HEK293T (cell line): ENCODE measurements at regions not wholly inside any gene's neighbourhood (a gene's known extent, or its start where the extent isn't known, plus 50 kb on each side); places are given as distances from the start of the nearest gene placed in this dataset.

Source experiments
- CTCF ChIA-PET: fragments of 350-600 bp; formaldehyde crosslinking; extraction: SDS; loops from one replicate; lab custom pipeline; 2021; ENCODE audit warnings: antibody characterized with exemption, inconsistent platforms; lab: Yijun Ruan, JAX
- POLR2A ChIA-PET: fragments of 350-600 bp; formaldehyde crosslinking; extraction: SDS; loops from one replicate; lab custom pipeline; 2020; ENCODE audit warnings: antibody characterized with exemption, inconsistent platforms; lab: Yijun Ruan, JAX
- DNase-seq: peaks from one replicate; pipeline ENCODE4 v3.0.0; 2012; ENCODE audit warnings: mixed read lengths; ENCODE audit errors: extremely low spot score
- ARNT ChIP-seq: fragments of 450-650 bp; IDR thresholded peaks from 2 replicates; pipeline ENCODE4 v1.6.1; 2017; ENCODE audit warnings: mild to moderate bottlenecking
- BHLHE40 ChIP-seq: fragments of 450-650 bp; IDR thresholded peaks from 2 replicates; pipeline ENCODE4 v1.6.1; 2016; ENCODE audit warnings: mild to moderate bottlenecking, moderate library complexity, borderline replicate concordance
- CTBP1 ChIP-seq: fragments of 450-650 bp; IDR thresholded peaks from 2 replicates; pipeline ENCODE4 v1.6.1; 2016; ENCODE audit warnings: borderline replicate concordance
- ELF4 ChIP-seq: fragments of 450-650 bp; IDR thresholded peaks from 2 replicates; pipeline ENCODE4 v1.6.1; 2017; ENCODE audit warnings: antibody characterized with exemption
- FOXA1 ChIP-seq: fragments of 450-650 bp; IDR thresholded peaks from 2 replicates; pipeline ENCODE4 v1.6.1; 2016; ENCODE audit warnings: mild to moderate bottlenecking
- FOXK2 ChIP-seq: fragments of 450-650 bp; IDR thresholded peaks from 2 replicates; pipeline ENCODE4 v1.6.1; 2016; ENCODE audit warnings: mild to moderate bottlenecking
- FOXM1 ChIP-seq: fragments of 450-650 bp; IDR thresholded peaks from 2 replicates; pipeline ENCODE4 v1.6.1; 2017; ENCODE audit warnings: mild to moderate bottlenecking, borderline replicate concordance
- HDGF ChIP-seq: fragments of 450-650 bp; IDR thresholded peaks from 2 replicates; pipeline ENCODE4 v1.6.1; 2017; ENCODE audit warnings: antibody characterized with exemption, borderline replicate concordance
- L3MBTL2 ChIP-seq: fragments of 450-650 bp; conservative IDR thresholded peaks from 2 replicates; pipeline ENCODE4 v1.6.1; 2016; ENCODE audit warnings: mild to moderate bottlenecking
- LEF1 ChIP-seq: fragments of 450-650 bp; IDR thresholded peaks from 2 replicates; pipeline ENCODE4 v1.6.1; 2017; ENCODE audit warnings: mild to moderate bottlenecking, borderline replicate concordance
- NFRKB ChIP-seq: fragments of 450-650 bp; IDR thresholded peaks from 2 replicates; pipeline ENCODE4 v1.6.1; 2016; ENCODE audit warnings: mild to moderate bottlenecking, moderate library complexity
- SP1 ChIP-seq: fragments of 450-650 bp; IDR thresholded peaks from 2 replicates; pipeline ENCODE4 v1.6.1; 2017
- SUZ12 ChIP-seq: fragments of 450-650 bp; IDR thresholded peaks from 2 replicates; pipeline ENCODE4 v1.6.1; 2016; ENCODE audit warnings: mild to moderate bottlenecking
- TARDBP ChIP-seq: fragments of 450-650 bp; IDR thresholded peaks from 2 replicates; pipeline ENCODE4 v1.6.1; 2016
- ZNF384 ChIP-seq: fragments of 450-650 bp; IDR thresholded peaks from 2 replicates; pipeline ENCODE4 v1.6.1; 2016
- TF ChIP-seq, protein P1 (sequence below): fragments of 450-650 bp; IDR thresholded peaks from 2 replicates; pipeline ENCODE4 v1.6.1; 2016

DNA sequence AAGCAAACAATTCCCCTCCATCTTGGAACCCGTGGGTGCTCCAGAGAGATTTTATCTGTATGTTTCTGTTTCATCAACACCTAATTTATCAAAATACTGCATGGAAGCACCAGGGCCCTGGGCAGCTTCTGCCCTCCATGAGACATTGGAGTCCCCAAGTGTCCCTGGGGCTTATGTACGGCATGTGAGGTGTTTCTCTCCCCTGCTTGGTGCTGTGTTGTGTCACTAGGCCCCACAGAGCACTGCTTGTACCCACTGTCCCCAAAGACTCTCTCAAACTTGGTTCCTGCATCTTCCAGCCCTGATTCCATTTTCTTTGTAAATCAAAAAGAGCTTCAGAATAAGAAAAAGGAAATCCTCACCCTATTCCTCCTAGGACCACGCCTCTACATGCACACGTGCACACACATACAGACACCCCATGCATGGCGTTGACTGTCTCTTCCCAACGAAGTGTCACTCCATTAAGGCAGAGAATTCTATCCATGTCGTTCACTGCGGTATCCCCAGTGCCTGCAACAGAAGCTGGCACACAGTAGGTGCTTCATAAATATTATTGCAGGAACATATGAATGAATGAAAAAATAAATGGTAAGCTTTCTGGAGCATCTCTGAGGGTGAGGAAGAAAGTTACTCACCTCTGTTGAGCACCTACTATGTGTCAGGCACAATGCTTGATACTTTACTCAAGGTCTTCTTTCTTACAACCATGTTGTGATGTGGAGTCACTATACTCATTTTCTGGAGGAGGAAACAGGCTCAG is 191.6 kb downstream of the DICER1 start:
- CTCF ChIA-PET, result no interaction called here
- no peak for DNase-seq
- POLR2A ChIA-PET, result no interaction called here
- no peak for TF ChIP-seq TARDBP
- no peak for TF ChIP-seq FOXK2
- TF ChIP-seq L3MBTL2, result no peak
- no peak for TF ChIP-seq HDGF
- no peak for TF ChIP-seq BHLHE40
- TF ChIP-seq, protein P1, sequence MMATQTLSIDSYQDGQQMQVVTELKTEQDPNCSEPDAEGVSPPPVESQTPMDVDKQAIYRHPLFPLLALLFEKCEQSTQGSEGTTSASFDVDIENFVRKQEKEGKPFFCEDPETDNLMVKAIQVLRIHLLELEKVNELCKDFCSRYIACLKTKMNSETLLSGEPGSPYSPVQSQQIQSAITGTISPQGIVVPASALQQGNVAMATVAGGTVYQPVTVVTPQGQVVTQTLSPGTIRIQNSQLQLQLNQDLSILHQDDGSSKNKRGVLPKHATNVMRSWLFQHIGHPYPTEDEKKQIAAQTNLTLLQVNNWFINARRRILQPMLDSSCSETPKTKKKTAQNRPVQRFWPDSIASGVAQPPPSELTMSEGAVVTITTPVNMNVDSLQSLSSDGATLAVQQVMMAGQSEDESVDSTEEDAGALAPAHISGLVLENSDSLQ, result no peak
- no peak for TF ChIP-seq SUZ12
- TF ChIP-seq FOXM1, result no peak
- TF ChIP-seq LEF1, result no peak
- TF ChIP-seq ARNT, result no peak
- no peak for TF ChIP-seq ZNF384
- no peak for TF ChIP-seq FOXA1
- no peak for TF ChIP-seq ELF4
- TF ChIP-seq SP1, result no peak
- TF ChIP-seq CTBP1, result no peak

DNA sequence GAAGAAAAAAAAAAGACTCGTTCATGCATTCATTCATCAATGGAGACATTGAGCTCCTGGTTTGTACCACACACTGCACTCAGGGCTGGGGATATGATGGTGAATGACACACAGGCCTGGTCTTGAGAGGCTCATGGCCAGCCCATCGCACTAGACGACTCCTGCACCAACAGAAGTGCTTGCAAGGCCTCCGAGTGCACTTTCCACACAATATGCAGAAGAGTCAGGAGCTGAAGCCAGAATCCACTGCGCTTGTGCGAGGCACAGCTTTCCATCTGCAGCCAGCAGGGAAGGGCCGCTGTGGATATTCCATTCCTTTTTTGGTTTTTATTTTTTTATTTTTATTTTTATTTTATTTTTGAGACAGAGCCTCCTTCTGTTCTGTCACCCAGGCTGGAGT is 192.4 kb downstream of the DICER1 start:
- CTCF ChIA-PET, result no interaction called here
- TF ChIP-seq ELF4, result no peak
- no peak for TF ChIP-seq L3MBTL2
- TF ChIP-seq FOXM1, result no peak
- no peak for TF ChIP-seq SUZ12
- no peak for TF ChIP-seq BHLHE40
- no peak for TF ChIP-seq NFRKB
- TF ChIP-seq ARNT, result no peak
- no peak for TF ChIP-seq TARDBP
- no peak for TF ChIP-seq LEF1
- TF ChIP-seq FOXK2, result no peak
- no peak for TF ChIP-seq CTBP1
- no peak for TF ChIP-seq SP1
- TF ChIP-seq, protein P1, result no peak
- TF ChIP-seq ZNF384, result no peak
- no peak for DNase-seq
- POLR2A ChIA-PET, result no interaction called here

DNA sequence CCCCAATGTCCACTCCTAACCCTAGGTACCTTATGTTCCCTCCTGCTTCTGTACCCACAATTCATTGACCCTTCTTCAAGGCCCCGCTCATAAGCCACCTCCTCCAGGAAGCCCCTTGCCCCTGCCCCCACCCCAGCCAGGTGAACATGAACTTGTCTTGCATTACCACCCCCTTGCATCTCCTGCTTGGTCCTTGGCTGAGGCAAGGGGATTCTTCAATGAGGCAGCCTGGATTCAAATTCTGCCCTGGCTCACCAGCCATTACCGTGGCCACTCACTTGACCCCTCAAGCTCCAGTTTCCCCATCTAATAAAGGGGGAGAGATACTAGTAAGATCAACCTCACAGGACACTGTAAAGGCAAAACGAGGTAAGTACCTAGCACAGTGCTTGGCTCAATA is 193.1 kb downstream of the DICER1 start:
- POLR2A ChIA-PET, result no interaction called here
- TF ChIP-seq CTBP1 (no peak), HDGF (no peak), SUZ12 (no peak), TARDBP (no peak), NFRKB (no peak), LEF1 (no peak)
- CTCF ChIA-PET, result no interaction called here
- no peak for DNase-seq

DNA sequence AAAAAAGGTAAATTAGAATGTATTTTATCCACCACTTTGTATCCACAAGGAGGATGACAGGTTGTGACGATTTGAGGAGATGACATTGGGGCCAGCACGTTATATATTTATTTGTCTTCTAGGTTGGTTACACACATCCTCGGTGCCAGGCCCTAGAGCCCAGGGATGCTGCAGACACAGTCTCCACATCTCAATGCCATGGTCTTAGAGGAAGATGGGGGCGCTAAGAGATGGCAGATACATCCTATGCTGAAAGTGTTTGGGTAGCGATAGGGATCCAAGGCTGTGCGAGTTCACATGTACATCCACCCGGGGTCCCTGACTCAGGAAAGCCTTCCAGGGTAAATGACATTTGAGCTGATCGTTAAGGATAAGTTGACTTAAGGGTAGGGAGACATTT is 193.1 kb upstream of the GSC start:
- ChIA-PET CTCF (no interaction called here), POLR2A (no interaction called here)
- no peak for TF ChIP-seq HDGF
- no peak for TF ChIP-seq FOXM1
- TF ChIP-seq NFRKB, result no peak
- no peak for TF ChIP-seq ZNF384
- no peak for TF ChIP-seq SUZ12
- TF ChIP-seq CTBP1, result no peak
- TF ChIP-seq L3MBTL2, result no peak
- TF ChIP-seq FOXA1, result no peak
- TF ChIP-seq SP1, result no peak
- no peak for DNase-seq

DNA sequence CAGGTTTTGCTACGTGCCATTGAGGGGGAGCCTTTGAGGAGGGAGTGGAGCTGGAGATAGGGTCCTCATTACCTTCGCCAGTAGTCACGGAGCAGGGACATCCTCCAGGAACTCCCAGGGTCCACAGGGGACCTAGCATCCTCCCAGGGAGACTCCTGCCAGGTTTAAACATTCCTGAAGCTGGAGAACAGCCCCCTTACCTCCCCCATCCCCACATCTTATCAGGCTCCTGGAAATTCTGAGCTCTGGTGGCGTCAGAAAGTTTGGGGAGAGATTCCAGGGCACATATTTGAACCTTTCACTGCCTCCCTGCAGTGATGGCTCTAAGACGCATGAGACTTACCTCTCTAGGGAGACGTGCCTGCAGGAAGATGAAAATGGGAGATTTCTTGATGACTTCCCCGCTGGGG is 192.3 kb upstream of the GSC start:
- no peak for DNase-seq
- TF ChIP-seq TARDBP, result no peak
- TF ChIP-seq, protein P1, result no peak
- TF ChIP-seq ELF4, result no peak
- no peak for TF ChIP-seq FOXM1
- no peak for TF ChIP-seq ZNF384
- TF ChIP-seq ARNT, result no peak
- TF ChIP-seq SUZ12, result no peak
- TF ChIP-seq NFRKB, result no peak
- no peak for TF ChIP-seq HDGF
- POLR2A ChIA-PET, result no interaction called here
- CTCF ChIA-PET, result no interaction called here

DNA sequence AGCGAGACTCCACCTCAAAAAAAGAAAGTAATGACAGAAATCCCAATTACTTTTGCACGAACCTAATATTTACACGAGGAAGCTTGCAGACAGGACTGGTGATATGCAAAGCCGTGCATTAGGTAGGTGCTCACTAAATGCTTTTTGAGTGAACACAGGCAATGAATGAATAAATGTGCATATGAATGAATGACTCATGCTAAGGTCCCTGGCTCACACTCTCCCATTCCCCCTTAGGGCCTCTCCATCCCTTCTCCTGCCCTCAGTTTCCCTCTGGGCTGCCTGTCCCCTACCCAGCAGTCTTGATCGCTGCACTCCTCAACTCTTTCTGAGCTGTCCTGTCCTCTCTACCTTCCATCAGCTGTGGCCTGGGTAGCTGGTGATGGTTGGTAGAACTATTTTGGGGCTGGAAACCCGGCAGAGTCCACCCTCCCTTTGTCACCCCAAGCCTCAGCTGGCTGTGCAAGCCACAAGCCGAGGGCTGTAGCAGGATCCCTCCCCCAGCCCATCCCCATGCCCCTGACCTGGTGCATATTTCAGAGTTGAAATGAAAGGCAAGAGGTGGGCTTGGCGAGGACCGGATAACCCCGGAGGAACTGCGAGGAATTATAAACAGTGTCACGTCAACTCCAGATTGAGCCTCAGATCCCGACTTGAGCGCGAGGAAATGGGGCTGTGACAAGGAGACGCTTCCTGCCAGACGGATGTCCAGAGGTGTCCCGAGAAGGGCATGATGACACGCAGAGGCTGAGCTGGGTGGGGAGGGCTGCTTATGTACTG is 191.7 kb upstream of the GSC start:
- ChIA-PET CTCF (no interaction called here), POLR2A (no interaction called here)
- DNase-seq, result no peak

More for the DNA sequence above, 191.7 kb upstream of the GSC start:
- TF ChIP-seq SUZ12 (no peak), CTBP1 (no peak), TARDBP (no peak), LEF1 (no peak), SP1 (no peak), BHLHE40 (no peak), FOXM1 (no peak)
